T-helper 1 cell treated with Interleukin-12 subunit alpha and Interleukin-12 subunit beta and Interleukin-4 antibody, amounts not matched to agents 30 μg/mL and 1 μg/mL, for 36 hours (primary cell): ENCODE measurements at regions not wholly inside any gene's neighbourhood (a gene's known extent, or its start where the extent isn't known, plus 50 kb on each side); places are given as distances from the start of the nearest gene placed in this dataset.

Source experiments
- H3K27ac Mint-ChIP-seq: one replicate; pipeline ENCODE4 v1.8.0; 2021; ENCODE audit warnings: mild to moderate bottlenecking, mixed read lengths
- H3K27me3 Mint-ChIP-seq: one replicate; pipeline ENCODE4 v1.8.0; 2021; ENCODE audit warnings: low read depth, mixed read lengths
- H3K36me3 Mint-ChIP-seq: one replicate; pipeline ENCODE4 v1.8.0; 2021; ENCODE audit warnings: low read depth, mixed read lengths
- H3K4me1 Mint-ChIP-seq: one replicate; pipeline ENCODE4 v1.8.0; 2021; ENCODE audit warnings: low read depth, mixed read lengths
- H3K4me3 Mint-ChIP-seq: one replicate; pipeline ENCODE4 v1.8.0; 2021; ENCODE audit warnings: mild to moderate bottlenecking, moderate library complexity, mixed read lengths
- H3K9me3 Mint-ChIP-seq: one replicate; pipeline ENCODE4 v1.8.0; 2021; ENCODE audit warnings: mixed read lengths

DNA sequence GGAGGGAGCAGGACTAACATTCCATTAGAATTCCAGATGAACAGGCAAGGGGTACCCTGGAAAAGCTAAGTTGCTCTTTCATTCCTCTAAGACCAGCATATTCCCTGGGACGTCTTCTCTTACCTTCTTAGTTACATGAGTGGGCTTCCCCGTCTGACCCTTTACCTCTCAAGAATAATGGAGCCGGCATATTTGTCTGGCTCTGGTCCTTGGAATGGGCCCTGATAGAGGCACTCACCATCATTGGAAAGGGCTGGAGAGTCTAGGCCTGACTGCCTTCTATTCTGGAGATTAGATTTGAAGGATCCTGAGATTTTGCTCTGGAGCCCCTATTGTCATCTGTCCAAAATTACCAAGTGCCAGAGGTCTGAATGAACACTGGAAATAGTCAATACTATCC lies 347.5 kb downstream of the MYCN start:
- Mint-ChIP-seq H3K4me1 (no peaks in the 10 kb centered on the region), H3K27ac (no peak overlapping the region), H3K36me3 (no peaks in the 10 kb centered on the region), H3K4me3 (no peak overlapping the region), H3K9me3 (no peaks in the 10 kb centered on the region), H3K27me3 (no peaks in the 10 kb centered on the region)

DNA sequence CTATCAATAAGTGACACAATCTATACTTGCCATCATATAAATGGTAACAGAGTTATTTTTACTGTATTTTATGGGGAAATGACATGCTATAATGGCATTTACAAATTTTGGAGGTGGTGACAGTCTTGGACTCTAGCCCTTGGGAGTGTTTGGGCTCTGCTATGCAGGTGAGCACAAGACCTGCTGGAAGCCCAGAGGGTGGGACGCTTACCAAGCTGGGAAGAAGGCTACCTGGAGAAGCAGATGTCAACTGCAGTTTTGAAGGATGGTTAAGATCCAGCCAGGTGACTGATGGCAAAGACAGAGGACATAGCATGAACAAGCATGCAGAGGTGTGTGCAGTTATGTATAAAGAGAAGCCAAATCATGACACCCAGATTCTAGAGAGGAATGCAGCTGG lies 346.9 kb downstream of the MYCN start:
- Mint-ChIP-seq H3K27me3 (no peaks in the 10 kb centered on the region), H3K36me3 (no peaks in the 10 kb centered on the region), H3K4me1 (no peaks in the 10 kb centered on the region), H3K27ac (no peak overlapping the region), H3K9me3 (no peaks in the 10 kb centered on the region), H3K4me3 (no peak overlapping the region)

- no peaks in the 10 kb centered on the region for H3K4me1 Mint-ChIP-seq
- no peaks in the 10 kb centered on the region for H3K9me3 Mint-ChIP-seq
- no peaks in the 10 kb centered on the region for H3K27me3 Mint-ChIP-seq
- no peak overlapping the region for H3K27ac Mint-ChIP-seq
- no peak overlapping the region for H3K4me3 Mint-ChIP-seq
- H3K36me3 Mint-ChIP-seq, result no peaks in the 10 kb centered on the region
Measured at GRCh38 chr2:16285813-16286510, 345.6 kb downstream of the MYCN start.

- no peaks in the 10 kb centered on the region for H3K9me3 Mint-ChIP-seq
- no peak overlapping the region for H3K4me3 Mint-ChIP-seq
- H3K27me3 Mint-ChIP-seq, result no peaks in the 10 kb centered on the region
- H3K36me3 Mint-ChIP-seq, result no peaks in the 10 kb centered on the region
- no peak overlapping the region for H3K27ac Mint-ChIP-seq
- no peaks in the 10 kb centered on the region for H3K4me1 Mint-ChIP-seq
Measured at GRCh38 chr2:16284941-16285625, 344.7 kb downstream of the MYCN start.

GRCh38 chr2:16283071-16283850 lies 342.9 kb downstream of the MYCN start:
- H3K9me3 Mint-ChIP-seq, result no peaks in the 10 kb centered on the region

GRCh38 chr2:16282511-16282910 lies 342.2 kb downstream of the MYCN start:
- H3K36me3 Mint-ChIP-seq, result no peaks in the 10 kb centered on the region
- no peaks in the 10 kb centered on the region for H3K27me3 Mint-ChIP-seq
- no peak overlapping the region for H3K27ac Mint-ChIP-seq
- no peaks in the 10 kb centered on the region for H3K9me3 Mint-ChIP-seq
- no peaks in the 10 kb centered on the region for H3K4me1 Mint-ChIP-seq
- H3K4me3 Mint-ChIP-seq, result no peak overlapping the region

More at GRCh38 chr2:16283071-16283850, 342.9 kb downstream of the MYCN start:
- H3K36me3 Mint-ChIP-seq, result no peaks in the 10 kb centered on the region
- H3K4me3 Mint-ChIP-seq, result no peak overlapping the region
- no peaks in the 10 kb centered on the region for H3K4me1 Mint-ChIP-seq
- no peak overlapping the region for H3K27ac Mint-ChIP-seq
- H3K27me3 Mint-ChIP-seq, result no peaks in the 10 kb centered on the region

DNA sequence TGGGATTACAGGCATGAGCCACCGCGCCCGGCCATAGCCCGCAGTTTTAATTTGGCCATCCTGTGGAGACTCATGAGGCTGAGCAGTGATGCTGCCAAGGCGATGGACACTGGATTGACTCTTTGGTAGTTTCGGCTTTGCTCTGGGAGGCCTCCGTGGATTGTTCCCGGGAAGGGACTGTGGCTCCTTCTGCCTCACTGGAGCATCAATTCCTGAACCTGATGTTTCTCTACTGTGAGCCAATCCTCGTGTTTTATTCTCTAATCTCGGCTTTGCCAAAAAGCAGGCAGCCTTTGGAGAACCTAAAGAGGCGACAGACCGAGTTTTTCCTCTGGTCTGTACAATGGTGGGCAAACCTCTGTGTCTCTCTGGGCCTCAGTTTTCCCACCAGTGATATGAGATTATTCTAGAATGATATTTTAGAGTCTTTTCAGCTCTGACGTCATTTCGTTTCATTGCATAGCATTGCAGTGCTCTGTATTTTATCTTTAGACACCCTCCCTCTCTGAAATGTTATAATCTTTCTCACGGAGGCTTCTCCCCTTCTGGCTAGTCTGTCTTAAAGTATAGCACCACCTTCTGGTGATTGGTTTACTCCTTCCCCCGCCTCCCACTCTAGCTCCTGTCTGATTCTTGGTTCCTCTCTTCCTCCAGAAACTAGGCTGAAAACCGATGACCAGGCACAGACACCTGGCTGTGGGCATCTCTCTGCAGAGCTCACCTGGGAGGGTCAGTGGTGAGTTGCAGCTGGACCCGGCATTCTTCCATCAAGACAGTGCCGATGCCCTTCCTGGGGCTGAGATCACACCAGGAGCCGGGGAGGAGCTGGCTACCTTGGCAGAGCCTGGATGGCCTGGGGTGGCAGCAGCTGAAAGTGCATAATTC lies 341.3 kb downstream of the MYCN start:
- H3K9me3 Mint-ChIP-seq, result no peaks in the 10 kb centered on the region
- no peaks in the 10 kb centered on the region for H3K36me3 Mint-ChIP-seq
- H3K27me3 Mint-ChIP-seq, result no peaks in the 10 kb centered on the region
- H3K27ac Mint-ChIP-seq, result no peak overlapping the region
- no peaks in the 10 kb centered on the region for H3K4me1 Mint-ChIP-seq
- H3K4me3 Mint-ChIP-seq, result no peak overlapping the region

DNA sequence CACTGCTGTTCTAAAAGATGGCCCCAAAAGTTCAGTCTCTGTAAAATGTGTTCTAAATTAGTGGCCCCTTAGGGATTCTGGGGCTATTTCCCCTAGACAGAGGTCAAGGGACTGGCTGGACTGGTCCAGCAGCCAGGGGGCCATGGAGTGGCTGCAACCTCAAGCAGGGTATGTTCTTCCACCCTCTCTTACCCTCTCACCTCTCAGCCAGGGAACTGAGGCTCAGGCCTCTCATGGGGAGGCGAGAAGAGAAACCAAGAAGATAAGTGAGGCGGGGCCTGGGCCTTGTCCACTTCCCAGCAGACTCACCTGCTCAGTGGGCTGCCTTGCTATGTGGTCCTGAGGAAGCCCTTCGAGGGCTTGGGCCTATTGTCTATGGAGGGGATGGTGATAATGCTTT lies 339.7 kb downstream of the MYCN start:
- no peaks in the 10 kb centered on the region for H3K27me3 Mint-ChIP-seq
- H3K9me3 Mint-ChIP-seq, result no peaks in the 10 kb centered on the region
- no peak overlapping the region for H3K27ac Mint-ChIP-seq
- no peak overlapping the region for H3K4me3 Mint-ChIP-seq
- H3K36me3 Mint-ChIP-seq, result no peaks in the 10 kb centered on the region
- no peaks in the 10 kb centered on the region for H3K4me1 Mint-ChIP-seq

DNA sequence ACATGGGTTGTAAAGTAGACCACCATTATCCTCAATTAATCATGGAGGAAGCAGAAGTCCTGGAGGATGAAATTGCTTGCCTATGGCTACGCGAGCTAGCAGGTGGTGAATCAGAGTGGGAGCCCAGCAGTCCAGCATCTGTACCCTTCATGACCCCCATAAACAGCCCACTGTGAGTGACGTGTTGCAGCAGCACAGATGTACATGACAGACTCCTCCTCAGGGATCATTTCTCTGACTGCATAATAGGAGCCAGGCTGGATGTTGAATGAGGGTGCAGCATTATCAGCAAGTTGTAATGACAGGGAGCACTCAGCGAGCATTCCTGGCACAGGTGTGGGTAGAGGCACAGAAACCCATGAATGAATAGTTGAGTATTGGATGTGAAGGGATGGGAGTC lies 339.3 kb downstream of the MYCN start:
- no peaks in the 10 kb centered on the region for H3K9me3 Mint-ChIP-seq
- H3K36me3 Mint-ChIP-seq, result no peaks in the 10 kb centered on the region
- no peak overlapping the region for H3K27ac Mint-ChIP-seq
- no peaks in the 10 kb centered on the region for H3K4me1 Mint-ChIP-seq
- no peak overlapping the region for H3K4me3 Mint-ChIP-seq
- H3K27me3 Mint-ChIP-seq, result no peaks in the 10 kb centered on the region

DNA sequence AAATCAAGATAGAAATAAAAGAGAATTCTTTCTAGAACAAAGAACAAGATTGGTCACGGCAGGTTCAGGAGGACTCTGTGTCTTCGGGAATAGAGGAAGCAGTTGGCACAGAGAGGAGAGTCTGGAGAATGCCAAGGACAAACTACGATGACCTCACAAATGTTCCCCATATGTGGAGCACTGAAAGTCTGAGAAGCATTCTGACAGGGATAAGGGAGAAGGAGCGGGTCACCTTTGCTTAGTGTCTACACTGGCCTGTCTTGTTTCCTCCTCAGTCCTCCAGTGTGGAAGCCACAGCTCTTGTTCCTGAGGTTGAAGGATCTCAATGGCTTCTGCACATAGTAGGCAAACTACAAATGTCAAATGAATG lies 338.8 kb downstream of the MYCN start:
- Mint-ChIP-seq H3K4me1 (no peaks in the 10 kb centered on the region), H3K27ac (no peak overlapping the region), H3K9me3 (no peaks in the 10 kb centered on the region), H3K4me3 (no peak overlapping the region), H3K27me3 (no peaks in the 10 kb centered on the region), H3K36me3 (no peaks in the 10 kb centered on the region)

DNA sequence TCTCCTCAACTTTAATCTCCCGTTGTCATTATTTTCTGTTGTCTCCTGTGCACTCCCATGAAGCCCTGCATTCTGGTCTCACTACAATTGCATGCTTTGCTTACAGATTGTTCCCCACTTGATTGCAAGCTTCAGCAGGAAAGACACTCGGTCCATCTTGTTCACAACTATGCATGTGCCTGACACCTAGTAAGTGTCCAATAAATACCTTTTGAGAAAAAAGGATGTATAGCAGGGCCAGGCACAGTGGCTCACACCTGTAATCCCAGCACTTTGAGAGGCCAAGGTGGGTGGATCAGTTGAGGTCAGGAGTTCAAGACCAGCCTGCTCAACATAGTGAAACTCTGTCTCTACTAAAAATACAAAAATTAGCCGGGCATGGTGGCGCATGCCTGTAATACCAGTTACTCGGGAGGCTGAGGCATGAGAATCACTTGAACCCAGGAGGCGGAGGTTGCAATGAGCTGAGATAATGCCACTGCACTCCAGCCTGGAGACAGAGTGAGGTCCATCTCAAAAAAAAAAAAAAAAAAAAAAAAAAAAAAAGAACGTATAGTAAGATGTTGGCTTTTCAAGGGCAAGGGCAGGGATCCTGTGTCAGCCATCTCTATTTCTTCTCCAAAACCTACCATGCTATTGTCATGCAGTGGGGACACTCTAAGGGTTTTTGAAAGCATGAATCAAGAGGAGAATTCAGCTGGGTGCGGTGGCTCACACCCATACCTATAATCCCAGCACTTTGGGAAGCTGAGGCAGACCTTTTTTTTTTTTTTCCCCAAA lies 338.3 kb downstream of the MYCN start:
- Mint-ChIP-seq H3K27me3 (no peaks in the 10 kb centered on the region), H3K36me3 (no peaks in the 10 kb centered on the region), H3K27ac (no peak overlapping the region), H3K4me3 (no peak overlapping the region), H3K9me3 (no peaks in the 10 kb centered on the region), H3K4me1 (no peaks in the 10 kb centered on the region)

DNA sequence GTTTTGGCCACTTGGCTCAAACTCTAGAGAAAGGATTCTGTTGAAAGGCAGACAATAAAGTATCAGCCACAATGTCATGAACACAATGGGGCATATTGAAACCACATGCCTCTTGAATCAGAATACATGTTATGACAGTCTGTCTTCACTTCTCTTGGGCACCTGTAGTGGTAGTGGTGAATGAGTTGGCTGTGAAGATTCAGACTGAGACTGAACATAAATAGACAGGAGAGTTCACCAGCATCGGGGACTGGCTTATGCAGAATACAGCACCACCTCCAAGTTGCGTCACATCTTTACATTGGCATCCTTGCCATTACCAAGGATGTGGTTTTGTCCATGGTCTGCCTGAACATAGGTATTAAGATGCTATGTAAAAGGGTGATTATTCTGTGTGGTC lies 336.8 kb downstream of the MYCN start:
- Mint-ChIP-seq H3K27me3 (no peaks in the 10 kb centered on the region), H3K36me3 (no peaks in the 10 kb centered on the region), H3K4me3 (no peak overlapping the region), H3K9me3 (no peaks in the 10 kb centered on the region), H3K27ac (no peak overlapping the region), H3K4me1 (no peaks in the 10 kb centered on the region)

- no peaks in the 10 kb centered on the region for H3K27me3 Mint-ChIP-seq
- H3K4me1 Mint-ChIP-seq, result no peaks in the 10 kb centered on the region
- no peak overlapping the region for H3K27ac Mint-ChIP-seq
- H3K4me3 Mint-ChIP-seq, result no peak overlapping the region
- no peaks in the 10 kb centered on the region for H3K9me3 Mint-ChIP-seq
- no peaks in the 10 kb centered on the region for H3K36me3 Mint-ChIP-seq
Measured at GRCh38 chr2:16275661-16276060, 335.3 kb downstream of the MYCN start.

DNA sequence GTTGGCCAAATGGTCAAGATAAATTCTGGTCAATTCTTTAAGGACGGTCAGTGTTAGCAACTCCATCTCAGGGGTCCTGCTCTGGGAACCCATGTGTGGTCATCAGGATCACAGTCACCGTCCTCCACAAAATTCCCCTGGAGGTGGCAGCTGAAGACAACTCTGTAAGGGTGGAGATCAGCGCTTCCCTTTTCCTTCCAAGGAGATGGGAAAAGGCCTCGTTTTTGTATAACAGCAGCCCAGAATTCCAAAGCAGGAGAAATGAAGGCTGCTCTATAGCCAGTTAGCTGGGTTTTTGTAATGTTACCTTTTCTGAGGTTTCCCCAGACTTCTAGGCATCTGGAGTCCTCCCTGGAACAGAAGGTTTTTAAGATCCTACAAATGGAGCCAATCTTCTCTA lies 334.8 kb downstream of the MYCN start:
- no peaks in the 10 kb centered on the region for H3K27me3 Mint-ChIP-seq
- no peak overlapping the region for H3K4me3 Mint-ChIP-seq
- H3K36me3 Mint-ChIP-seq, result no peaks in the 10 kb centered on the region
- H3K4me1 Mint-ChIP-seq, result no peaks in the 10 kb centered on the region
- no peak overlapping the region for H3K27ac Mint-ChIP-seq
- no peaks in the 10 kb centered on the region for H3K9me3 Mint-ChIP-seq
